ENCODE measurements at regions not wholly inside any gene's neighbourhood (a gene's known extent, or its start where the extent isn't known, plus 50 kb on each side); places are given as distances from the start of the nearest gene placed in this dataset.

DNA sequence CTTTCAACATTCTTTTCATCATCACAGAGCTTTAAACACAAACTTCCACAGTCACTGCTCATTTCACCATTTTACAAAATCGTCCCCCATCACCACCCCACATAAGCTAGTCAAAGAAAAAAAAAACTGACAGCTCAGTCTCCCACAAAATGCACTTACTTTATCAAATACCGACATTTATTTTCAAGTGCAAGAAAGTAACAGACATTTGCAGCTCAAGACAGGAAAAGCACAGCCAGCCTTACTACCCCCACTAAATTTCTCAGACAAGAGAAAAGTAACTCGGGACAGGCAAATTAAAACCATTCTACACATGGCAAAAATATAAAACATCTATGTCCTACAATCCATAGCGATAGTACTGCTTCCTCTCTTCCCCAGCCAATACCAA, 402.4 kb downstream of the SHQ1 start:
- H3K9me2 ChIP-seq (ENCODE audit: insufficient read depth), result no peaks in the 10 kb centered on the region
- peak overlapping the region; percentile 97 for H3K4me3 Mint-ChIP-seq
- peak overlapping the region; percentile 88 for H3K4me2 ChIP-seq
- H3K27ac ChIP-seq (ENCODE audit: low read depth), result no peak overlapping the region
- H3K4me1 Mint-ChIP-seq, result peaks cover 49% of the 10 kb centered on the region
- H3K4me3 ChIP-seq, result peak overlapping the region; percentile 85
- DNase-seq (ENCODE audit: low spot score) (no peak), ATAC-seq (no peak)
- peaks cover 52% of the 10 kb centered on the region for H4K20me1 ChIP-seq (replicated peaks; ENCODE audit: insufficient read depth)
- H3K9me3 Mint-ChIP-seq, result no peaks in the 10 kb centered on the region
- no peaks in the 10 kb centered on the region for H3K36me3 ChIP-seq (ENCODE audit: insufficient read depth)
- H3K27me3 ChIP-seq (ENCODE audit: insufficient read depth), result peaks cover 17% of the 10 kb centered on the region
- peaks cover 26% of the 10 kb centered on the region for H3K27me3 Mint-ChIP-seq (ENCODE audit: insufficient read depth, low read depth, poor library complexity)
- peak overlapping the region; percentile 97 for H3K27ac Mint-ChIP-seq
- peaks cover 59% of the 10 kb centered on the region for H3K79me2 ChIP-seq (replicated peaks; ENCODE audit: insufficient read depth)
- no peak overlapping the region for H2AFZ ChIP-seq
- H3K36me3 Mint-ChIP-seq (ENCODE audit: low read depth), result peaks cover 11% of the 10 kb centered on the region
- peaks cover 9% of the 10 kb centered on the region; the same call in 1 of the 2 replicates for H3F3A ChIP-seq (replicated peaks; ENCODE audit: low read depth)
- peaks cover 52% of the 10 kb centered on the region for H3K4me1 ChIP-seq (ENCODE audit: insufficient read depth)
- TF ChIP-seq ZNF114 (CRISPR knock-in tag; IDR thresholded peaks at IDR 0.05), result no peak
- TF ChIP-seq, protein P1, sequence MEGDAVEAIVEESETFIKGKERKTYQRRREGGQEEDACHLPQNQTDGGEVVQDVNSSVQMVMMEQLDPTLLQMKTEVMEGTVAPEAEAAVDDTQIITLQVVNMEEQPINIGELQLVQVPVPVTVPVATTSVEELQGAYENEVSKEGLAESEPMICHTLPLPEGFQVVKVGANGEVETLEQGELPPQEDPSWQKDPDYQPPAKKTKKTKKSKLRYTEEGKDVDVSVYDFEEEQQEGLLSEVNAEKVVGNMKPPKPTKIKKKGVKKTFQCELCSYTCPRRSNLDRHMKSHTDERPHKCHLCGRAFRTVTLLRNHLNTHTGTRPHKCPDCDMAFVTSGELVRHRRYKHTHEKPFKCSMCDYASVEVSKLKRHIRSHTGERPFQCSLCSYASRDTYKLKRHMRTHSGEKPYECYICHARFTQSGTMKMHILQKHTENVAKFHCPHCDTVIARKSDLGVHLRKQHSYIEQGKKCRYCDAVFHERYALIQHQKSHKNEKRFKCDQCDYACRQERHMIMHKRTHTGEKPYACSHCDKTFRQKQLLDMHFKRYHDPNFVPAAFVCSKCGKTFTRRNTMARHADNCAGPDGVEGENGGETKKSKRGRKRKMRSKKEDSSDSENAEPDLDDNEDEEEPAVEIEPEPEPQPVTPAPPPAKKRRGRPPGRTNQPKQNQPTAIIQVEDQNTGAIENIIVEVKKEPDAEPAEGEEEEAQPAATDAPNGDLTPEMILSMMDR (conservative IDR thresholded peaks at IDR 0.05; ENCODE audit: low read depth in 2 of 2), result no peak
- no peak for TF ChIP-seq NANOG (IDR thresholded peaks at IDR 0.05; ENCODE audit: borderline replicate concordance)
- no peak for TF ChIP-seq CREB1 (CRISPR knock-in tag; IDR thresholded peaks at IDR 0.05; ENCODE audit: low read depth)
- TF ChIP-seq, protein P2, sequence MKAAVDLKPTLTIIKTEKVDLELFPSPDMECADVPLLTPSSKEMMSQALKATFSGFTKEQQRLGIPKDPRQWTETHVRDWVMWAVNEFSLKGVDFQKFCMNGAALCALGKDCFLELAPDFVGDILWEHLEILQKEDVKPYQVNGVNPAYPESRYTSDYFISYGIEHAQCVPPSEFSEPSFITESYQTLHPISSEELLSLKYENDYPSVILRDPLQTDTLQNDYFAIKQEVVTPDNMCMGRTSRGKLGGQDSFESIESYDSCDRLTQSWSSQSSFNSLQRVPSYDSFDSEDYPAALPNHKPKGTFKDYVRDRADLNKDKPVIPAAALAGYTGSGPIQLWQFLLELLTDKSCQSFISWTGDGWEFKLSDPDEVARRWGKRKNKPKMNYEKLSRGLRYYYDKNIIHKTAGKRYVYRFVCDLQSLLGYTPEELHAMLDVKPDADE (IDR thresholded peaks at IDR 0.05), result no peak
- TF ChIP-seq REST (IDR thresholded peaks at IDR 0.05; ENCODE audit: unreplicated experiment), result no peak
- TF ChIP-seq JUNB (IDR thresholded peaks at IDR 0.05; ENCODE audit: unreplicated experiment), result no peak
- TF ChIP-seq POLR2AphosphoS5 (IDR thresholded peaks at IDR 0.05; ENCODE audit: low read depth), result no peak
- no peak for TF ChIP-seq STAT1 (IDR thresholded peaks at IDR 0.05; ENCODE audit: unreplicated experiment)
- no peak for TF ChIP-seq EZH2 (IDR thresholded peaks at IDR 0.05; ENCODE audit: low read depth, unreplicated experiment)
- TF ChIP-seq ZNF462 (CRISPR knock-in tag; IDR thresholded peaks at IDR 0.05), result no peak
- no peak for TF ChIP-seq EZH2phosphoT487 (IDR thresholded peaks at IDR 0.05; ENCODE audit: unreplicated experiment)
- TF ChIP-seq ZNF331 (CRISPR knock-in tag; IDR thresholded peaks at IDR 0.05; ENCODE audit: low read depth), result no peak
